ENCODE measurements at regions not wholly inside any gene's neighbourhood (a gene's known extent, or its start where the extent isn't known, plus 50 kb on each side); places are given as distances from the start of the nearest gene placed in this dataset.

DNA sequence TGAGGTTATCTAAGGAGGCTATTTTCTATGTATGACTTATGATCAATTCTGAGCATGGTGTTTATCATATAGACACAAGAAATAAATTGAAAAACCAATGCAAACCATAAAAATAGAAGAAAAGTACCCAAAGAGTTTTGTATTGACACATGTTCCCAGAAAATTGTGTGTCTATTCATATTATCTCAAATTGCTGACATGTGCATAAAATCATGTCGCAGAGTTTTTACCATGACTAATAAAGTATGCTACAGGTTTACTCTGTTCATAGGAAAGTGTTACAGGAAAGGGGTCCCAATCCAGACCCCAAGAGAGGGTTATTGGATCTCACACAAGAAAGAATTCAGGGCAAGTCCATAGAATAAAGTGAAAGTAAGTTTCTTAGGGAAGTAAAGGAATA, 290.7 kb upstream of the NRXN1 start:
- no peak for DNase-seq (ENCODE audit: low read depth)
- H3K4me1 ChIP-seq (ENCODE audit: control insufficient read depth, insufficient read depth, low read length): no peaks in the 10 kb centered on the region
- no peak overlapping the region for H3K9ac ChIP-seq (ENCODE audit: low read length)
- no peaks in the 10 kb centered on the region for H3K9me3 ChIP-seq (ENCODE audit: control insufficient read depth, low read length)
- H3K4me3 ChIP-seq (ENCODE audit: low read length): no peak overlapping the region
- no peaks in the 10 kb centered on the region for H3K36me3 ChIP-seq (ENCODE audit: control insufficient read depth, insufficient read depth, low read length, severe bottlenecking)
- no peaks in the 10 kb centered on the region for H3K27me3 ChIP-seq (replicated peaks; ENCODE audit: control insufficient read depth, insufficient read depth, low read length)

DNA sequence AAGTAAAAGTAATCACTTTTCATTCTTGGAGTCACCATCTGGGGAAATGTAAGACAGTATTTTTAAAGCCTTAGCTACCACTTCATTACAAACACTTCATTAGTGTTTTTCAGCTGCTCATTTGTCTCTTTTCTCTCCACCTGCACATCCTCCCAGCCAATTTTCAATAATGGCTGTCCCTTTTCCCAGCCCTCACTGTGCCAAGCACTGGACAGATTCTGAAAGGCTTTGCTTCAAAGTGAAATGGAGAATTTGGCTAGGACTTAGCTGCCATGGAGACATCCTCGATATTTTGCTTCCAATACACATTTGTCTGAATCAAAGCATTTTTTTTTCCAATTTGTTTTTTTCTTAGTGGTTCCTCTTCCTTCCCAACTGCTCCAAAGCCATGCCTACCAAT, 272.4 kb upstream of the NRXN1 start:
- H3K4me3 ChIP-seq (ENCODE audit: low read length): no peak overlapping the region
- no peaks in the 10 kb centered on the region for H3K36me3 ChIP-seq (ENCODE audit: control insufficient read depth, insufficient read depth, low read length, severe bottlenecking)
- H3K27me3 ChIP-seq (replicated peaks; ENCODE audit: control insufficient read depth, insufficient read depth, low read length): no peaks in the 10 kb centered on the region
- H3K9ac ChIP-seq (ENCODE audit: low read length): no peak overlapping the region
- DNase-seq (ENCODE audit: low read depth): no peak
- H3K4me1 ChIP-seq (ENCODE audit: control insufficient read depth, insufficient read depth, low read length): no peaks in the 10 kb centered on the region
- no peaks in the 10 kb centered on the region for H3K9me3 ChIP-seq (ENCODE audit: control insufficient read depth, low read length)

DNA sequence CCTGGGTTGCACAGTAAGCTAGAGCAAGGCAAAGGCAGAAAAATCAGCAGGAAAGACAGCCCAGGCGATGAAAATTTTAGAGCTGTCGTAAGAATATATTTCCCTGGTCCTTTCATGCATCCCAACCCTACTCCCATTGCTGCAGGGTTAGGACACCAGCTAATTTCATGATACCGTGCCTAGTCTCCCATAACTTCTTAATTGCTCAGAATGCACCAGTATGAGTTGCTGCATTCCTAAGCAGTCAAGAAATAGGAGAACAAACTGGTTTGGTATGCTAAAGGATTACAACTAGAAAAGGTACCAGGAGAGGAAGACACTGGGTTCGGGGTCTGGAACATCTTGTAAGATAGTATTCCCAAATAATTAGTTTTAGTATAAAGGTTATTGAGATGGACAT, 269.4 kb upstream of the NRXN1 start:
- H3K4me3 ChIP-seq (ENCODE audit: low read length): no peak overlapping the region
- H3K9ac ChIP-seq (ENCODE audit: low read length): no peak overlapping the region
- H3K4me1 ChIP-seq (ENCODE audit: control insufficient read depth, insufficient read depth, low read length): no peaks in the 10 kb centered on the region
- H3K36me3 ChIP-seq (ENCODE audit: control insufficient read depth, insufficient read depth, low read length, severe bottlenecking): no peaks in the 10 kb centered on the region
- H3K27me3 ChIP-seq (replicated peaks; ENCODE audit: control insufficient read depth, insufficient read depth, low read length): no peaks in the 10 kb centered on the region
- DNase-seq (ENCODE audit: low read depth): peak; percentile 17
- no peaks in the 10 kb centered on the region for H3K9me3 ChIP-seq (ENCODE audit: control insufficient read depth, low read length)

DNA sequence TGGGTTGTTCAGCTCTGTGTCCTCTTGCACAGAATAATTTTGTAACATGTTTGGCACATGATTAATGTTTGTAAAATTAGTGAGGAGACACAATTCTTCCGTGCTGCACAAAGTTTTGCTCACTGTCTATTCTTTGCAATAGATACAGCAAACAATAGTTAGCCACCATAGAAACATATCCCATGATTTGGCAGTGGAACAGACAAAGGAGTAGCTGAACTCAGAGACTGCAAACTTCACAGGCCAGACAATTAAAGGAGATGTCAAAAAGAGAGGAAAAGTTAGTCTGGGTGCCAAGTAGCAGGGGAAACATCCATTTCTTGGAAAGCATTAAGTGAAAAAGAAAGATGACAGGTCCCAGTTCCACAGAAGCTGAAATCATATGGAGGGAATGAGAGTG, 267.4 kb upstream of the NRXN1 start:
- DNase-seq (ENCODE audit: low read depth): no peak
- H3K9me3 ChIP-seq (ENCODE audit: control insufficient read depth, low read length): no peaks in the 10 kb centered on the region
- H3K9ac ChIP-seq (ENCODE audit: low read length): no peak overlapping the region
- no peaks in the 10 kb centered on the region for H3K4me1 ChIP-seq (ENCODE audit: control insufficient read depth, insufficient read depth, low read length)
- H3K4me3 ChIP-seq (ENCODE audit: low read length): no peak overlapping the region
- no peaks in the 10 kb centered on the region for H3K27me3 ChIP-seq (replicated peaks; ENCODE audit: control insufficient read depth, insufficient read depth, low read length)
- no peaks in the 10 kb centered on the region for H3K36me3 ChIP-seq (ENCODE audit: control insufficient read depth, insufficient read depth, low read length, severe bottlenecking)

DNA sequence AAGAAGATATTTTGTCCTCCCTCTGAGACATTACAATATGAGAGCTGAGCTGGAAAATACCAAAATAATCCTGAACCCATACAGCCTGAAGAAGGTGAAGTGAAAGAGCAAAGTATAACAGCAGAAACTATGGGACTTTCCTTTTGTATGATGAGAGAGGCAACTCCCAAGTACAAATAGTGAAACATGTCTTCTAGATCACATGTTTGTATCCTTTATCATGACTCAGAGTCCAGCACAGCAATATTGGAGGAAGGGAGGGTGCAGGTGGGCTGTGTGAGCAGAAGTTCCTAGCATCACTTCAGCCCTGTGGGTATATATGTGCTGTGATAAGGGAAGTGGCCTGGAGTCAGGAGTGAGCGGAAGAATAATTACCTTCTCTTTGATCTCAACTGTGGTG, 265.6 kb upstream of the NRXN1 start:
- Histone ChIP-seq H3K9me3 (ENCODE audit: control insufficient read depth, low read length) (no peaks in the 10 kb centered on the region), H3K9ac (ENCODE audit: low read length) (no peak overlapping the region), H3K4me1 (ENCODE audit: control insufficient read depth, insufficient read depth, low read length) (no peaks in the 10 kb centered on the region), H3K36me3 (ENCODE audit: control insufficient read depth, insufficient read depth, low read length, severe bottlenecking) (no peaks in the 10 kb centered on the region), H3K4me3 (ENCODE audit: low read length) (no peak overlapping the region), H3K27me3 (replicated peaks; ENCODE audit: control insufficient read depth, insufficient read depth, low read length) (no peaks in the 10 kb centered on the region)
- no peak for DNase-seq (ENCODE audit: low read depth)

DNA sequence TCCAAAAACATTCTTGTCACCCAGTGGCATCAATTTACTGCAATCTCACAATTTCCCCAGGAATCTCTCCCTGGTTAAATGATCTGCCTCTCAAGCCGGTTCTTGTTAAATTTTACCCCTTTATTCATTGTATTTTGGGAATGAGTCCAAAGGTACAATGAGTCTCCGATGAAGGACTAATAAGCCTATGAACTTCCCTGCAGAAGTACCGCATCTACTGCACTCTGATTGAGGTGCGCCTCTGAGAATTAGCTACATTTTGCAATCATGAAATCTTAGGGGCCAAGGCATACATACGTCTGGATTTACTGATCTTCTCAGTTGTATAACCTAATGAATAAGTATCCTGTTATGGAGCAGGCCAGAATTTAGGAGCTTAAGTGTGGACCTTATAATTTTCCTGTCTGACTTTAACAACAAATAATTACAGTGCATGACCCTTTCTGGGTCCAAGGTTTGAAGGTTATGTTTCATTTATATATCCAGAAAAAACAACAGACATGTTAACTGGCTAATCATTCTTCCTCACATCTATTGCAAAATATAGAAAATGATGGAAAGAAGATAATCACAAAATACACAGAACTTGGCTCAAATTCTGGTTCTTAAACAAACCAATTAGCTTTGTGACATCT, 261.8 kb upstream of the NRXN1 start:
- no peaks in the 10 kb centered on the region for H3K9me3 ChIP-seq (ENCODE audit: control insufficient read depth, low read length)
- no peaks in the 10 kb centered on the region for H3K4me1 ChIP-seq (ENCODE audit: control insufficient read depth, insufficient read depth, low read length)
- no peaks in the 10 kb centered on the region for H3K27me3 ChIP-seq (replicated peaks; ENCODE audit: control insufficient read depth, insufficient read depth, low read length)
- H3K9ac ChIP-seq (ENCODE audit: low read length): no peak overlapping the region
- H3K4me3 ChIP-seq (ENCODE audit: low read length): no peak overlapping the region
- H3K36me3 ChIP-seq (ENCODE audit: control insufficient read depth, insufficient read depth, low read length, severe bottlenecking): no peaks in the 10 kb centered on the region
- peak; percentile 8 for DNase-seq (ENCODE audit: low read depth)

DNA sequence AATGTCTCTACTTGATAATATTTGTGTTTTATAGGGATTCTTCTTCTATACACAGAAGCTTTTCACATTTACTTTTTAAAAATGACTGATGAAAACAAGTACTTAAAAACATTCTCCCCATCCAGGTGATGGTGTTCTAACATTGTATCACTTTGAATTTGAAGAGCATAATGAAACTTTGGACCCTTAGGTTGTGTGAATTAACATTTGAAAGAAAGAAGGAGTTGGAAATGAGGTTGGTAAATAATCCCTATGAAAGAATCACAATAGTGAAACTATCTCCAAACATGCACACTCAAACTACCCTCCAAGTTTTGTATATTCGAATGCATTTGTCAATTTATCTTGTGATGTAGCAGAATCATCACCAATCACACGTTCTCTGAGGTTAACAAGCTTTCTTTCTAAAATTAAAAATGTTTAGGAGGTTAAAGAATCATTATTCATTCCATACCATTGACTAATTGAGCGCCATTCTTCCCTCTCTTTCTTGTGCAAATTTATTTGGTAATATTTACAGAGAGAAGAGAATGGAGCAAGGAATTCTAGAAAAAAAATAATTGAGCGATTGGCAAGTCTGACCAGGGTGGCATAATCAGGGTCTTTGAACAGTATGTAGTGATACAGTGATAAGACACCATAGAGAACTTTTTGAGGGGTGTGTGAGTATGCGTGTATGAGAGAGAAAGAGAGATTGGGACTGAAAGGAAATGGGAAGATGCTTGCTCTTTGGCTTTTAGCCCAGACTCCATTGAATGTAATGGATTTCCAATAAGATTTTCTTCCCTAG, 260.0 kb upstream of the NRXN1 start:
- Histone ChIP-seq H3K9me3 (ENCODE audit: control insufficient read depth, low read length) (no peaks in the 10 kb centered on the region), H3K27me3 (replicated peaks; ENCODE audit: control insufficient read depth, insufficient read depth, low read length) (no peaks in the 10 kb centered on the region), H3K36me3 (ENCODE audit: control insufficient read depth, insufficient read depth, low read length, severe bottlenecking) (no peaks in the 10 kb centered on the region), H3K4me1 (ENCODE audit: control insufficient read depth, insufficient read depth, low read length) (no peaks in the 10 kb centered on the region), H3K9ac (ENCODE audit: low read length) (no peak overlapping the region), H3K4me3 (ENCODE audit: low read length) (no peak overlapping the region)
- no peak for DNase-seq (ENCODE audit: low read depth)

DNA sequence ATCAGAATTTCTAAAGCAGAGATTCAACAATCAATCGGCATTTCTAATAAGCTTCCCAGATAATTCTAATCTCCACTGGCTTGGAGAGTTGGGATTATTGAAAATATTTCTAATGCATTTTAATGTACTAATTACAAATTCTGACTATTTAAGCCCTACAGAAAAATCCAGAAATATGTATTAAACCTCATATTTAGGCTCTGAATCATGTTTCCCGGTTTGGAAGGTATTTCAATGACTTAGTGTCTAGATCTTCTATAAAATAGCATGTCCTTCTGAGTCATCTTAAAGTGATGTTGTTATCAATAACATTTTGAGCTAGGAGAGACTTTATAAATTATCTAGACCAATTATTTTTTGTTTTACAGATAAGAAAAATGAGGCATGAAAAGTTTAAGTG, 258.8 kb upstream of the NRXN1 start:
- no peak overlapping the region for H3K4me3 ChIP-seq (ENCODE audit: low read length)
- DNase-seq (ENCODE audit: low read depth): peak; percentile 35
- H3K4me1 ChIP-seq (ENCODE audit: control insufficient read depth, insufficient read depth, low read length): no peaks in the 10 kb centered on the region
- no peak overlapping the region for H3K9ac ChIP-seq (ENCODE audit: low read length)
- no peaks in the 10 kb centered on the region for H3K36me3 ChIP-seq (ENCODE audit: control insufficient read depth, insufficient read depth, low read length, severe bottlenecking)
- H3K9me3 ChIP-seq (ENCODE audit: control insufficient read depth, low read length): no peaks in the 10 kb centered on the region
- no peaks in the 10 kb centered on the region for H3K27me3 ChIP-seq (replicated peaks; ENCODE audit: control insufficient read depth, insufficient read depth, low read length)

DNA sequence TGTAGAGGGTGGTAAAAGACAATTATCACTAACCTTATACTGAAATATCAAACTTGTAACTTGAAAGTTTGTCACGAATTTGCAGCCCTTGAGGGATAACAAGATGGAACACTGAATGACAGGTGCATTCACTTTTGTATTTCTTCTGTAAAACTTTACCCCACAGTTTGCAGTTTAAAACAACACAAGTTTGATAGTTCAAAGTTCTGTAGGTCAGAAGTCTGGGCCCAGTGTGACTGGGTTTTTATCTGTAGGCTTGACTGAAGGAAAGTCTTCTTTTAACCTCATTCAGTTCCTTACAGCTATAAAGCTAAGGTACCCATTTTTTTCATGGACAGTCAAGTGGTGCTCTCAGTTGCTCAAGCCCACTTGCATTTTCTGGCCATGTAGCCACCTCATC, 257.1 kb upstream of the NRXN1 start:
- H3K36me3 ChIP-seq (ENCODE audit: control insufficient read depth, insufficient read depth, low read length, severe bottlenecking): no peaks in the 10 kb centered on the region
- no peaks in the 10 kb centered on the region for H3K9me3 ChIP-seq (ENCODE audit: control insufficient read depth, low read length)
- H3K4me1 ChIP-seq (ENCODE audit: control insufficient read depth, insufficient read depth, low read length): no peaks in the 10 kb centered on the region
- no peak for DNase-seq (ENCODE audit: low read depth)
- H3K27me3 ChIP-seq (replicated peaks; ENCODE audit: control insufficient read depth, insufficient read depth, low read length): no peaks in the 10 kb centered on the region
- no peak overlapping the region for H3K4me3 ChIP-seq (ENCODE audit: low read length)
- no peak overlapping the region for H3K9ac ChIP-seq (ENCODE audit: low read length)

DNA sequence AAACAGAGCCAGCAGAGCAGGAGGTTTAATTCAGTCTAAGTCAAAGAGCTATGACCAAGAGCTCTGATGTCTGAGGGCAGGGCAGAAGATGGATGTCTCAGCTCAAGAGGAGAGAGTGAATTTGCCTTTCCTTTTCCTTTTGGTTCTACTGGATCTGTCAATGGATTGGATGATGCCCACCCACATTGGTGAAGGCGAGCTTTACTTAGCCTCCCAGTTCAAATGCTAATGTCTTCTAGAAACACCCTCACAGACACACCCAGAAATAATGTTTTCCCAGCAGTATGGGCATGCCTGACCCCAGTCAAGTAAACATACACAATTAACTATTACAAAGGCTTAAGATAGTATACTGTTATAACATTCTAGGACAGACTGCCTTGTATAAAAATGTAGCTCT, 236.3 kb upstream of the NRXN1 start:
- no peak for DNase-seq (ENCODE audit: low read depth)
- Histone ChIP-seq H3K4me1 (ENCODE audit: control insufficient read depth, insufficient read depth, low read length) (no peaks in the 10 kb centered on the region), H3K9me3 (ENCODE audit: control insufficient read depth, low read length) (peaks cover 3% of the 10 kb centered on the region), H3K9ac (ENCODE audit: low read length) (no peak overlapping the region), H3K4me3 (ENCODE audit: low read length) (no peak overlapping the region), H3K27me3 (replicated peaks; ENCODE audit: control insufficient read depth, insufficient read depth, low read length) (no peaks in the 10 kb centered on the region), H3K36me3 (ENCODE audit: control insufficient read depth, insufficient read depth, low read length, severe bottlenecking) (no peaks in the 10 kb centered on the region)

DNA sequence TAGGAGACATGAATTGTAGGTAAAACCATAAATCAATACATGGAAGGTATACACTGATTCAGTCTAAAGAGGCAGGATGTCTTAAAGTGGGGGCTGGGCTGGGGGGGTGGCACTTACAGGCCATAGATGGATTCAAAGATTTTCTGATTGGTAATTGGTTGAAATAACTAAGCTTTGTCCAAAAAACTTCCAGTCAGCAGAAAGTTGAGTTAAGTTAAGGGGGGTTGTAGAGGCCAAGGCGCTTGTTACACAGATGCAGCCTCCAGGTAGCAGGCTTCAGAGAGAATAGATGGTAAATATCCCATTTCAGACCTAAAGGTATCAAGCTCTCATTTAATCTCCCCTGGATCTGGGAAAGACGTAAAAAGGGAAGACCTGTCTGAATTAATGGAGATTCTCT, 233.6 kb upstream of the NRXN1 start:
- H3K9ac ChIP-seq (ENCODE audit: low read length): no peak overlapping the region
- H3K4me3 ChIP-seq (ENCODE audit: low read length): no peak overlapping the region
- no peak for DNase-seq (ENCODE audit: low read depth)
- no peaks in the 10 kb centered on the region for H3K27me3 ChIP-seq (replicated peaks; ENCODE audit: control insufficient read depth, insufficient read depth, low read length)
- H3K36me3 ChIP-seq (ENCODE audit: control insufficient read depth, insufficient read depth, low read length, severe bottlenecking): no peaks in the 10 kb centered on the region
- no peaks in the 10 kb centered on the region for H3K4me1 ChIP-seq (ENCODE audit: control insufficient read depth, insufficient read depth, low read length)
- peaks cover 3% of the 10 kb centered on the region for H3K9me3 ChIP-seq (ENCODE audit: control insufficient read depth, low read length)

DNA sequence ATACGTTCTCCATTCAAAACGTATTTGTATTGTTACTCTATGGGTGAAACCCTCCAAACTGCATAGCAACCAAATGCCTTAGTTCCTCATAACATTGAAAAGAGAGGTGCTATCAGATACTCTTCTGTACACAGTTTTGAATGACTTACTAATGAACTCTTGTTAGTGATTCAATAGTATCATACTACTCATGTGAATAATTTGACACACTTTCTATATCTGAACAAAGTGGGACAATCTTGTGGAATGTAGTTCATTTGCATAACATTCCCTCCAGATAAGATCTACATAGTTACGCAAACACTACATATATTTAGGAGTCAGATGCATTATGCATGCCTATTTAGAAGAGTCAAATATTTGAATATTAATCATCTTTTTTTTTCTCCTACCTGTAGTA, 232.0 kb upstream of the NRXN1 start:
- no peak for DNase-seq (ENCODE audit: low read depth)
- no peaks in the 10 kb centered on the region for H3K36me3 ChIP-seq (ENCODE audit: control insufficient read depth, insufficient read depth, low read length, severe bottlenecking)
- H3K9me3 ChIP-seq (ENCODE audit: control insufficient read depth, low read length): no peaks in the 10 kb centered on the region
- H3K9ac ChIP-seq (ENCODE audit: low read length): no peak overlapping the region
- H3K27me3 ChIP-seq (replicated peaks; ENCODE audit: control insufficient read depth, insufficient read depth, low read length): no peaks in the 10 kb centered on the region
- H3K4me3 ChIP-seq (ENCODE audit: low read length): no peak overlapping the region
- H3K4me1 ChIP-seq (ENCODE audit: control insufficient read depth, insufficient read depth, low read length): no peaks in the 10 kb centered on the region
